ENCODE measurements at regions not wholly inside any gene's neighbourhood (a gene's known extent, or its start where the extent isn't known, plus 50 kb on each side); places are given as distances from the start of the nearest gene placed in this dataset. TPM values are rescaled to one million over a fixed set of nuclear protein-coding genes. Genes with fewer than 3 reads are reported as not detected.

- TF ChIP-seq CTCF (IDR thresholded peaks at IDR 0.05; ENCODE audit: control extremely low read depth, extremely low read depth), result no peak
- no peak overlapping the region for H3K27ac ChIP-seq (ENCODE audit: low read depth in 1 of 2, low read length in 1 of 2)
- no peak overlapping the region for H3K4me3 ChIP-seq
- H3K36me3 ChIP-seq (ENCODE audit: control insufficient read depth in 4 of 4, insufficient read depth in 4 of 4, low read length in 4 of 4), result no peaks in the 10 kb centered on the region
- H3K4me1 ChIP-seq (ENCODE audit: control insufficient read depth in 5 of 5, insufficient read depth in 5 of 5, low read length in 5 of 5), result no peaks in the 10 kb centered on the region
- DNase-seq, result no peak
- H3K9ac ChIP-seq (ENCODE audit: insufficient read depth in 1 of 2, low read length in 2 of 2), result no peak overlapping the region
- no peaks in the 10 kb centered on the region for H3K27me3 ChIP-seq (ENCODE audit: control insufficient read depth in 3 of 3, insufficient read depth in 3 of 3, low read length in 2 of 3)
- no peaks in the 10 kb centered on the region for H3K9me3 ChIP-seq (ENCODE audit: control insufficient read depth in 4 of 4, insufficient read depth in 3 of 4, low read length in 3 of 4)
- 58 to 68% methylated on average over 2 of the region's 2 CpGs for WGBS, 2 donors
- no peak for ATAC-seq (ENCODE audit: insufficient read depth, low FRiP score)
Measured at GRCh38 chr14:28709571-28710305, 56.8 kb upstream of the FOXG1 start.

Small RNAs in the stretch of these regions (small RNA-seq; reads per million reads assigned to genes)
- gene EIF4A1P12 (ENCODE audit: low replicate concordance) (not detected), gene MIR3171 (ENCODE audit: low replicate concordance) (not detected), gene MIR4307 (ENCODE audit: low replicate concordance) (not detected)

Measured in lung (tissue), 12 donors.